ENCODE measurements at regions not wholly inside any gene's neighbourhood (a gene's known extent, or its start where the extent isn't known, plus 50 kb on each side); places are given as distances from the start of the nearest gene placed in this dataset.

DNA sequence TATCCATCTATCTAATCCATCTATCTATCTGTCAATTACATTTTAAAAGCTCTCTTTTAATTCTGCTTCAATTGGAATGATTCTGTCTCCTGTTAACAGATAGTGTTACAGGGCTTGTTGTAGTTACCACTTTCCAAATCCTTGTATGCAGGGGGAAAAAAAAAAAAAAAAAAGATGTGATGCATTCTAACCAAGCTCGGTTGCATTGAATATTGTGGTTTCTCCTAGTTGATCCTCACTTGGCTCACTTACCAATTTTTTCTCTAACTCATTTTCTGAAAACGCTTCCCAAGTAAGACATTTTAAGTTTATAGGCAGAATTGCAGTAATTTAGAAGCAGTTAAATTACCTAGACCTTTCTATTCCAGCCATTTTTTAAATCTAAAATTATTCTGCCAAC, 327.9 kb upstream of the PITX2 start:
- H3K36me3 ChIP-seq (replicated peaks in 1 of 2; ENCODE audit: control insufficient read depth in 1 of 2, insufficient read depth in 2 of 2, low read length in 2 of 2) = no peaks in the 10 kb centered on the region
- H3K27me3 ChIP-seq (ENCODE audit: control insufficient read depth in 2 of 2, insufficient read depth in 2 of 2, low read length in 2 of 2) = no peaks in the 10 kb centered on the region
- Mint-ChIP-seq H3K27me3 (ENCODE audit: low read depth in 3 of 3) (no peaks in the 10 kb centered on the region), H3K9me3 (no peaks in the 10 kb centered on the region), H3K4me3 (no peak overlapping the region), H3K36me3 (no peaks in the 10 kb centered on the region), H3K4me1 (no peaks in the 10 kb centered on the region), H3K27ac (no peak overlapping the region)
- H3K4me2 ChIP-seq (replicated peaks; ENCODE audit: extremely low read depth, low read length, poor library complexity, severe bottlenecking) = no peak overlapping the region
- no peak for DNase-seq
- H3K9ac ChIP-seq (ENCODE audit: insufficient read depth, low read length, poor library complexity, severe bottlenecking) = no peak overlapping the region
- TF ChIP-seq, protein P1, sequence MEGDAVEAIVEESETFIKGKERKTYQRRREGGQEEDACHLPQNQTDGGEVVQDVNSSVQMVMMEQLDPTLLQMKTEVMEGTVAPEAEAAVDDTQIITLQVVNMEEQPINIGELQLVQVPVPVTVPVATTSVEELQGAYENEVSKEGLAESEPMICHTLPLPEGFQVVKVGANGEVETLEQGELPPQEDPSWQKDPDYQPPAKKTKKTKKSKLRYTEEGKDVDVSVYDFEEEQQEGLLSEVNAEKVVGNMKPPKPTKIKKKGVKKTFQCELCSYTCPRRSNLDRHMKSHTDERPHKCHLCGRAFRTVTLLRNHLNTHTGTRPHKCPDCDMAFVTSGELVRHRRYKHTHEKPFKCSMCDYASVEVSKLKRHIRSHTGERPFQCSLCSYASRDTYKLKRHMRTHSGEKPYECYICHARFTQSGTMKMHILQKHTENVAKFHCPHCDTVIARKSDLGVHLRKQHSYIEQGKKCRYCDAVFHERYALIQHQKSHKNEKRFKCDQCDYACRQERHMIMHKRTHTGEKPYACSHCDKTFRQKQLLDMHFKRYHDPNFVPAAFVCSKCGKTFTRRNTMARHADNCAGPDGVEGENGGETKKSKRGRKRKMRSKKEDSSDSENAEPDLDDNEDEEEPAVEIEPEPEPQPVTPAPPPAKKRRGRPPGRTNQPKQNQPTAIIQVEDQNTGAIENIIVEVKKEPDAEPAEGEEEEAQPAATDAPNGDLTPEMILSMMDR (IDR thresholded peaks at IDR 0.05) = no peak
- H3K27ac ChIP-seq (ENCODE audit: low read depth in 1 of 2, low read length in 2 of 2) = no peak overlapping the region
- no peaks in the 10 kb centered on the region for H3K4me1 ChIP-seq (ENCODE audit: control insufficient read depth in 1 of 2, insufficient read depth in 2 of 2, low read length in 2 of 2)
- no CpG with 5 or more reads among the region's 2 CpGs for WGBS (ENCODE audit: insufficient coverage)
- no peak overlapping the region for H2AFZ ChIP-seq (ENCODE audit: insufficient read depth, low read depth, low read length, poor library complexity, severe bottlenecking)
- H3K9me3 ChIP-seq (replicated peaks in 1 of 2; ENCODE audit: control insufficient read depth in 1 of 2, insufficient read depth in 1 of 2, low read length in 2 of 2) = no peaks in the 10 kb centered on the region
- intact Hi-C loops (cut with micrococcal nuclease) = no loop called here
- no peaks in the 10 kb centered on the region for H4K20me1 ChIP-seq (ENCODE audit: insufficient read depth, low read length)
- no peaks in the 10 kb centered on the region for H3K79me2 ChIP-seq (ENCODE audit: insufficient read depth, low read length)
- H3K4me3 ChIP-seq (replicated peaks in 1 of 3; ENCODE audit: low read depth in 2 of 3, low read length in 3 of 3) = no peak overlapping the region

DNA sequence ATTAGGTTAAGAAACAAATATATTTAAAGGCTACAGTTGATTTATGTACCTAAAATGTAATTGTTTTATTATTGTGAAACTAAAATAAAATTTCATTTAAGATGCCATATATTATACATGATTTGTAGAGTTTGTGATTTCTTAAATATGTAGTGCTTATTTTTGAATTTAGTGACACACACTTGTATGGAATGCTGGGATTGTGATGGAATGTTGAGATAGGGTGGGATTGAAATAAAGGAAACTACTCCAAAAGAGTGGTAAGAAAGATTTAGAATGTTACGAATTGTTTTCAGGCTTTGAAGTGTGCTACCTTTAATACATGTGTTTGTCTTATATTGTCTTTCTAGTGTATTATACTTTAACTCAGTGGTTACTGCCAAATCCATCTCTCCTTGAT, 330.3 kb upstream of the PITX2 start:
- Histone ChIP-seq H3K9me3 (replicated peaks in 1 of 2; ENCODE audit: control insufficient read depth in 1 of 2, insufficient read depth in 1 of 2, low read length in 2 of 2) (no peaks in the 10 kb centered on the region), H3K27me3 (ENCODE audit: control insufficient read depth in 2 of 2, insufficient read depth in 2 of 2, low read length in 2 of 2) (no peaks in the 10 kb centered on the region), H3K79me2 (ENCODE audit: insufficient read depth, low read length) (no peaks in the 10 kb centered on the region), H3K9ac (ENCODE audit: insufficient read depth, low read length, poor library complexity, severe bottlenecking) (no peak overlapping the region), H3K27ac (ENCODE audit: low read depth in 1 of 2, low read length in 2 of 2) (no peak overlapping the region), H3K4me3 (replicated peaks in 1 of 3; ENCODE audit: low read depth in 2 of 3, low read length in 3 of 3) (no peak overlapping the region), H2AFZ (ENCODE audit: insufficient read depth, low read depth, low read length, poor library complexity, severe bottlenecking) (no peak overlapping the region), H3K36me3 (replicated peaks in 1 of 2; ENCODE audit: control insufficient read depth in 1 of 2, insufficient read depth in 2 of 2, low read length in 2 of 2) (no peaks in the 10 kb centered on the region), H3K4me1 (ENCODE audit: control insufficient read depth in 1 of 2, insufficient read depth in 2 of 2, low read length in 2 of 2) (no peaks in the 10 kb centered on the region), H4K20me1 (ENCODE audit: insufficient read depth, low read length) (no peaks in the 10 kb centered on the region), H3K4me2 (replicated peaks; ENCODE audit: extremely low read depth, low read length, poor library complexity, severe bottlenecking) (no peak overlapping the region)
- intact Hi-C loops (cut with micrococcal nuclease) = no loop called here
- H3K27ac Mint-ChIP-seq = no peak overlapping the region
- H3K4me3 Mint-ChIP-seq = no peak overlapping the region
- H3K9me3 Mint-ChIP-seq = no peaks in the 10 kb centered on the region
- no peaks in the 10 kb centered on the region for H3K27me3 Mint-ChIP-seq (ENCODE audit: low read depth in 3 of 3)
- TF ChIP-seq, protein P1 (IDR thresholded peaks at IDR 0.05) = no peak
- no CpG with 5 or more reads among the region's 1 CpG for WGBS (ENCODE audit: insufficient coverage)
- no peaks in the 10 kb centered on the region for H3K4me1 Mint-ChIP-seq
- DNase-seq = no peak
- no peaks in the 10 kb centered on the region for H3K36me3 Mint-ChIP-seq

Measured in CD14-positive monocyte (primary cell).